ENCODE measurements at regions not wholly inside any gene's neighbourhood (a gene's known extent, or its start where the extent isn't known, plus 50 kb on each side); places are given as distances from the start of the nearest gene placed in this dataset.

- intact Hi-C loops (cut with DNase I; ENCODE audit: low total_unique reads), result no loop called here
- Histone ChIP-seq H3K9me3 (no peaks in the 10 kb centered on the region), H3K27ac (no peak overlapping the region), H3K27me3 (no peaks in the 10 kb centered on the region), H3K4me1 (no peaks in the 10 kb centered on the region), H3K4me3 (no peak overlapping the region), H3K36me3 (no peaks in the 10 kb centered on the region)
- no peak for DNase-seq
- TF ChIP-seq POLR2A (IDR thresholded peaks at IDR 0.05), result no peak
- no peak for TF ChIP-seq CTCF (IDR thresholded peaks at IDR 0.05)
These were observed 507.7 kb upstream of the PTGER4 start for GRCh38 chr5:40171971-40172370.

- intact Hi-C loops (cut with DNase I; ENCODE audit: low total_unique reads), result no loop called here
- H3K27ac ChIP-seq, result no peak overlapping the region
- no peaks in the 10 kb centered on the region for H3K4me1 ChIP-seq
- H3K36me3 ChIP-seq, result no peaks in the 10 kb centered on the region
- no peak overlapping the region for H3K4me3 ChIP-seq
- no peaks in the 10 kb centered on the region for H3K27me3 ChIP-seq
- H3K9me3 ChIP-seq, result no peaks in the 10 kb centered on the region
- DNase-seq, result no peak
- TF ChIP-seq POLR2A (IDR thresholded peaks at IDR 0.05) (no peak), CTCF (IDR thresholded peaks at IDR 0.05) (no peak)
These were observed 512.4 kb upstream of the PTGER4 start for GRCh38 chr5:40167283-40167682.

DNA sequence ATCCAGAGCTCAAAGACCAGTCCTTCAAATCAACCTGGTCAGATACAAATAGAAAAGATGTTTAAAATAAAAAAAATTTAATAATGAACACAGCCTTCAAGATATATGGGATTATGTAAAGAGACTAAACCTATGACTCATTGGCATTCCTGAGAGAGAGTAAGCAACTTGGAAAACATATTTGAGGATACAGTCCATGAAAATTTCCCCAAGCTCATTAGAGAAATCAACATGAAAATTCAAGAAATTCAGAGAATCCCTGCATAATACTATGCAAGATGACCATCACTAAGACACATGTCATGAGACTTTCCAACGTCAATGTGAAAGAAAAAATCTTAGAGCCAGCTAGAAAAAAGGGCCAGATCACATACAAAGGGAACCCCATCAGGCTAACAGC, 512.9 kb upstream of the PTGER4 start:
- TF ChIP-seq POLR2A (IDR thresholded peaks at IDR 0.05) (no peak), CTCF (IDR thresholded peaks at IDR 0.05) (no peak)
- no peaks in the 10 kb centered on the region for H3K4me1 ChIP-seq
- no peak for DNase-seq
- H3K27ac ChIP-seq, result no peak overlapping the region
- no peaks in the 10 kb centered on the region for H3K36me3 ChIP-seq
- no peaks in the 10 kb centered on the region for H3K9me3 ChIP-seq
- intact Hi-C loops (cut with DNase I; ENCODE audit: low total_unique reads), result no loop called here
- no peak overlapping the region for H3K4me3 ChIP-seq
- H3K27me3 ChIP-seq, result no peaks in the 10 kb centered on the region

- H3K4me3 ChIP-seq, result no peak overlapping the region
- no peaks in the 10 kb centered on the region for H3K9me3 ChIP-seq
- DNase-seq, result no peak
- H3K36me3 ChIP-seq, result no peaks in the 10 kb centered on the region
- TF ChIP-seq CTCF (IDR thresholded peaks at IDR 0.05) (no peak), POLR2A (IDR thresholded peaks at IDR 0.05) (no peak)
- intact Hi-C loops (cut with DNase I; ENCODE audit: low total_unique reads), result no loop called here
- H3K27ac ChIP-seq, result no peak overlapping the region
- no peaks in the 10 kb centered on the region for H3K27me3 ChIP-seq
- no peaks in the 10 kb centered on the region for H3K4me1 ChIP-seq
These were observed 513.7 kb upstream of the PTGER4 start for GRCh38 chr5:40165789-40166728.

DNA sequence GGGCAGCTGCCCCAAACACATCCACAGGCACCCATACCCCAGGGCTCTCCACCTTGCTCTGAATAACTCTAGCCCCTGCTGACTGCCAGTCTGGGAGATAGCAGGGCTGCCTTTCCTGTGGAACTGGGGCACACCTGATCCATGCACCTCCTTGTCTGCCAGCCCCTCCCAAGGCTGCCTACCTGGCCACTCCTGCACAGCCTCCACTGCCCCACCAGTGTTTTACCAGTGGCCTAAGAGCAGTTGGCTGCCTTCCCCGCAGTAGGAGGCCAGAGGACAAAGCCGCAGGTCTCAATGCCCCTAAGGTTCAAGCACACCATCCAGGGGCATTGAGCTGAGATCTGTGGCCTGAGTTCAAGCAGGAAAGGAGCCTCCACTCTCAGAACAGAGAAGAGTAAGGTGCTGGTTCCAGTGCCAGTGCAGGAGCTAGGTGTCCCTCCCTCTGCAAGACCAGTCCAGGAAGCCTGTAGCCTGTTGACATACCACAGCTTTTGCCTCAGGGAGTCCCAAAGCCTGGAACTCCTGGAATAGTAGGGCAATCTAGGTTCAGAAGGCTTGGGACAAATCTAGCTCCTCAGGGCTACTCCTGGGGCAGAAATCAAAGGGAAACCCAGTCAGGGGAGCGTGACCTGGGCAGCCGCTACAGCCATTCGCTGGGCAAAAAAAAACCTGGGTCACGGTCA, 514.5 kb upstream of the PTGER4 start:
- Histone ChIP-seq H3K4me1 (no peaks in the 10 kb centered on the region), H3K9me3 (no peaks in the 10 kb centered on the region), H3K27me3 (no peaks in the 10 kb centered on the region), H3K27ac (no peak overlapping the region), H3K36me3 (no peaks in the 10 kb centered on the region), H3K4me3 (no peak overlapping the region)
- DNase-seq, result no peak
- TF ChIP-seq POLR2A (IDR thresholded peaks at IDR 0.05) (no peak), CTCF (IDR thresholded peaks at IDR 0.05) (no peak)
- intact Hi-C loops (cut with DNase I; ENCODE audit: low total_unique reads), result no loop called here

Measured in uterus (tissue), 3 donors.